GM20000 (cell line): ENCODE measurements at regions not wholly inside any gene's neighbourhood (a gene's known extent, or its start where the extent isn't known, plus 50 kb on each side); places are given as distances from the start of the nearest gene placed in this dataset.

Source experiments
- DNase-seq: peaks from one replicate; pipeline ENCODE4 v3.0.0; 2012; ENCODE audit warnings: low spot score
- CTCF ChIP-seq: IDR thresholded peaks from 2 replicates; pipeline ENCODE4 v1.5.1; 2012; ENCODE audit warnings: mild to moderate bottlenecking, control low read depth; ENCODE audit errors: extremely low read depth, missing control alignments

- no peak for DNase-seq
- no peak for TF ChIP-seq CTCF
Measured at GRCh38 chr6:97401533-97401932, 118.5 kb upstream of the MMS22L start.

GRCh38 chr6:97405818-97406409 is 122.9 kb upstream of the MMS22L start:
- no peak for DNase-seq
- TF ChIP-seq CTCF: no peak

GRCh38 chr6:97406633-97407032 is 123.6 kb upstream of the MMS22L start:
- DNase-seq: no peak
- no peak for TF ChIP-seq CTCF

- DNase-seq: no peak
- no peak for TF ChIP-seq CTCF
Measured at GRCh38 chr6:97411610-97412009, 128.6 kb upstream of the MMS22L start.

GRCh38 chr6:97412511-97412910 is 129.5 kb upstream of the MMS22L start:
- no peak for DNase-seq
- no peak for TF ChIP-seq CTCF

GRCh38 chr6:97422171-97422570 is 139.2 kb upstream of the MMS22L start:
- no peak for TF ChIP-seq CTCF
- no peak for DNase-seq

- TF ChIP-seq CTCF: no peak
- DNase-seq: no peak
Measured at GRCh38 chr6:97423190-97423589, 140.2 kb upstream of the MMS22L start.
